Natural killer cell (primary cell): ENCODE measurements at regions not wholly inside any gene's neighbourhood (a gene's known extent, or its start where the extent isn't known, plus 50 kb on each side); places are given as distances from the start of the nearest gene placed in this dataset.

Experiments
- ATAC-seq, 3 donors: fragments of 150-1000 bp in 2 of 3; fragments of 200-7000 bp in 1 of 3; cut with Tn5 transposase; 1 replicate in 1 of 3; 2 replicates in 2 of 3; pipeline ENCODE4 v1.10.0; 2021; ENCODE audit warnings: mild to moderate bottlenecking in 2 of 3, moderate library complexity in 2 of 3
- DNase-seq, 2 donors: peaks; one replicate each; pipeline versions ENCODE4 v3.0.0 to v3.0.0-alpha.2; 2013 to 2021; ENCODE audit warnings: mixed read lengths in 1 of 2
- H3K27ac ChIP-seq: one replicate; pipeline ENCODE4 v1.5.1; 2013; ENCODE audit warnings: mild to moderate bottlenecking, low read length
- H3K27me3 ChIP-seq: one replicate; pipeline ENCODE4 v1.6.1; 2013; ENCODE audit warnings: low read length; ENCODE audit not compliant: control insufficient read depth, insufficient read depth
- H3K36me3 ChIP-seq: one replicate; pipeline ENCODE4 v1.6.1; 2013; ENCODE audit warnings: low read length; ENCODE audit not compliant: control insufficient read depth, insufficient read depth
- H3K4me1 ChIP-seq: one replicate; pipeline ENCODE4 v1.6.1; 2013; ENCODE audit warnings: low read length; ENCODE audit not compliant: control insufficient read depth, insufficient read depth
- H3K4me3 ChIP-seq: one replicate; pipeline ENCODE4 v1.5.1; 2013; ENCODE audit warnings: low read length
- H3K9me3 ChIP-seq: one replicate; pipeline ENCODE4 v1.6.1; 2013; ENCODE audit warnings: low read length; ENCODE audit not compliant: control insufficient read depth, insufficient read depth
- H3K27ac Mint-ChIP-seq, 2 donors: one replicate each; pipeline ENCODE4 v1.8.0; 2022; ENCODE audit warnings: mild to moderate bottlenecking in 2 of 2, mixed read lengths in 2 of 2, moderate library complexity in 1 of 2
- H3K27me3 Mint-ChIP-seq, 2 donors: one replicate each; pipeline ENCODE4 v1.8.0; 2022; ENCODE audit warnings: low read depth in 2 of 2, mixed read lengths in 2 of 2
- H3K36me3 Mint-ChIP-seq: one replicate; pipeline ENCODE4 v1.8.0; 2022; ENCODE audit warnings: mixed read lengths
- H3K4me1 Mint-ChIP-seq, 2 donors: one replicate each; pipeline ENCODE4 v1.8.0; 2022; ENCODE audit warnings: mixed read lengths in 2 of 2
- H3K4me3 Mint-ChIP-seq: one replicate; pipeline ENCODE4 v1.8.0; 2022; ENCODE audit warnings: mild to moderate bottlenecking, moderate library complexity, mixed read lengths
- H3K9me3 Mint-ChIP-seq, 2 donors: one replicate each; pipeline ENCODE4 v1.8.0; 2022; ENCODE audit warnings: mixed read lengths in 2 of 2
- CTCF ChIP-seq: fragments of 200-600 bp; IDR thresholded peaks from one replicate; pipeline ENCODE4 v1.8.0; 2022; ENCODE audit warnings: antibody characterized with exemption
- WGBS: methylation state at CpG from one replicate; pipeline ENCODE4 v1.1.7; 2013; ENCODE audit warnings: missing lambda C conversion rate; ENCODE audit not compliant: insufficient coverage; 5-methylcytosine and 5-hydroxymethylcytosine counted together
- intact Hi-C: fragments of 100-400 bp; cut with micrococcal nuclease; formaldehyde crosslinking; loops from one replicate; pipeline ENCODE4 v1.14.2; 2022

GRCh38 chr15:66896611-66897010, 168.8 kb upstream of the SMAD3 start:
- H3K27ac Mint-ChIP-seq = no peak overlapping the region
- H3K9me3 ChIP-seq = no peaks in the 10 kb centered on the region

DNA sequence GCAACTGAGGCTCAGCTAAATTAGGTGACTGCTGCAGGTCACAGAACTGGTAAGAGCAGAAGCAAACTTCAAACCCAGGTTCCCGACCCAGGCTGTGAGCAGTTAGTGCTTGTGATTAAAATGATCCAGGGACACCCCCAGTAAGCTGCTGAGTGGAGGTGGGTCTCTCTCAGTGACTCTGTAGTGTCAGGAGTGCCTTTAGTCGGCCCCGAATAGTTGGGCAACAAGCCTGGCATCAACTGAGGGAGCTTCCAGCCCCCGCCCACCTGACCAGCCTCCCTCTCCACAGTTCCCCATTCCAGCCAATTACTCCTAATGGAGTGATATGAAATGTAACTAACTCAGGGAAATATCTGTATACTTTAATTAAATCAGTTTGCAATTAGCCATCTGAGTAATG, 168.0 kb upstream of the SMAD3 start:
- Mint-ChIP-seq H3K36me3 (no peaks in the 10 kb centered on the region), H3K4me3 (no peak overlapping the region), H3K27me3 (peaks cover 13 to 19% of the 10 kb centered on the region in 2 donors), H3K27ac (no peak overlapping the region), H3K9me3 (no peaks in the 10 kb centered on the region), H3K4me1 (no peaks in the 10 kb centered on the region)
- Histone ChIP-seq H3K27ac (no peak overlapping the region), H3K4me3 (no peak overlapping the region), H3K27me3 (no peaks in the 10 kb centered on the region), H3K36me3 (no peaks in the 10 kb centered on the region), H3K4me1 (no peaks in the 10 kb centered on the region), H3K9me3 (no peaks in the 10 kb centered on the region)
- ATAC-seq (no peak), DNase-seq (no peak)
- TF ChIP-seq CTCF = no peak
- intact Hi-C loops = no loop called here
- WGBS = 75% methylated on average over 1 of the region's 4 CpGs

More at GRCh38 chr15:66896611-66897010, 168.8 kb upstream of the SMAD3 start:
- DNase-seq = no peak
- Histone ChIP-seq H3K4me3 (no peak overlapping the region), H3K4me1 (no peaks in the 10 kb centered on the region), H3K27me3 (no peaks in the 10 kb centered on the region), H3K36me3 (no peaks in the 10 kb centered on the region), H3K27ac (no peak overlapping the region)
- no peak for TF ChIP-seq CTCF
- Mint-ChIP-seq H3K9me3 (no peaks in the 10 kb centered on the region), H3K4me3 (no peak overlapping the region), H3K4me1 (no peaks in the 10 kb centered on the region), H3K36me3 (no peaks in the 10 kb centered on the region), H3K27me3 (peaks cover 17 to 23% of the 10 kb centered on the region in 2 donors)
- ATAC-seq = no peak
- intact Hi-C loops = no loop called here
- WGBS = 97% methylated on average over 5 of the region's 5 CpGs

DNA sequence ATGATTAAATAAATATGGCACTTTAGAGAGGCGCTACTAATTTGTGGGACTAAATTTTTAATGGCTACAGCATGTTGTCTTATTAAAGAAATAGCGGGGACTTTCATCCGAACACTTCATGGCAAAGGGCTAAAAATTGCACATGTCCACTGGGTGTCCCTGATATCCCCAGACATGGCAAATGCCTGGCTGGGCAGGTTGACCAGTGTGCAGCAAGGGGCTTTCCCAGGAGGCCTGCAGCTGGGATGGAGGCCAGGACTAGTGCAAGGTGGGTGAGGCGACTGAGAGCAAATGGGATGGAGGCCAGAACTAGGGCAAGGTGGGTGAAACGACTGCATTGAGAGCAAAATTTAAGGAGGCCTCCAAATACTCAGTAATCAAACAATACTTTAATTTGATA, 167.4 kb upstream of the SMAD3 start:
- H3K4me1 Mint-ChIP-seq = no peaks in the 10 kb centered on the region
- intact Hi-C loops = no loop called here
- no peak for TF ChIP-seq CTCF
- no peaks in the 10 kb centered on the region for H3K9me3 ChIP-seq
- H3K27ac Mint-ChIP-seq = no peak overlapping the region
- ATAC-seq (no peak), DNase-seq (no peak)
- peaks cover 11 to 19% of the 10 kb centered on the region in 2 donors for H3K27me3 Mint-ChIP-seq
- no peaks in the 10 kb centered on the region for H3K36me3 ChIP-seq
- H3K36me3 Mint-ChIP-seq = no peaks in the 10 kb centered on the region
- H3K4me3 ChIP-seq = no peak overlapping the region
- WGBS = 95% methylated on average over 4 of the region's 5 CpGs
- no peak overlapping the region for H3K27ac ChIP-seq
- no peaks in the 10 kb centered on the region for H3K27me3 ChIP-seq
- no peak overlapping the region for H3K4me3 Mint-ChIP-seq
- no peaks in the 10 kb centered on the region for H3K9me3 Mint-ChIP-seq
- no peaks in the 10 kb centered on the region for H3K4me1 ChIP-seq

- no peak overlapping the region for H3K4me3 Mint-ChIP-seq
- intact Hi-C loops = no loop called here
- no peak for DNase-seq
- no peak for TF ChIP-seq CTCF
- Histone ChIP-seq H3K27ac (no peak overlapping the region), H3K4me1 (no peaks in the 10 kb centered on the region), H3K4me3 (no peak overlapping the region), H3K9me3 (no peaks in the 10 kb centered on the region), H3K27me3 (no peaks in the 10 kb centered on the region), H3K36me3 (no peaks in the 10 kb centered on the region)
- H3K27me3 Mint-ChIP-seq = peaks cover 11 to 19% of the 10 kb centered on the region in 2 donors
- peaks cover 2 to 3% of the 10 kb centered on the region in 2 donors for H3K4me1 Mint-ChIP-seq
- ATAC-seq = no peak
- H3K27ac Mint-ChIP-seq = no peak overlapping the region
- peaks cover 3% of the 10 kb centered on the region for H3K36me3 Mint-ChIP-seq
- no peaks in the 10 kb centered on the region for H3K9me3 Mint-ChIP-seq
- WGBS = 80% methylated on average over 5 of the region's 5 CpGs
Observed at GRCh38 chr15:66898656-66899386, 166.6 kb upstream of the SMAD3 start.
